Sigmoid colon (tissue), 6 donors: ENCODE measurements at regions not wholly inside any gene's neighbourhood (a gene's known extent, or its start where the extent isn't known, plus 50 kb on each side); places are given as distances from the start of the nearest gene placed in this dataset.

ENCODE experiments used
- DNase-seq: peaks from one replicate; pipeline ENCODE4 v3.0.0-alpha.2; 2019
- H3K27ac ChIP-seq, 4 donors: fragments of 200-600 bp; sonication (generic); one replicate each; pipeline ENCODE4 v1.5.1; 2016 to 2019; ENCODE audit warnings: mild to moderate bottlenecking in 1 of 4
- H3K27me3 ChIP-seq, 3 donors: fragments of 200-600 bp; sonication (generic); one replicate each; pipeline ENCODE4 v1.5.1; 2019; ENCODE audit warnings: mild to moderate bottlenecking in 1 of 3
- H3K36me3 ChIP-seq, 4 donors: fragments of 200-600 bp; sonication (generic); one replicate each; pipeline ENCODE4 v1.5.1; 2016 to 2019
- H3K4me1 ChIP-seq, 4 donors: fragments of 200-600 bp; sonication (generic); one replicate each; pipeline ENCODE4 v1.5.1; 2017 to 2019
- H3K4me3 ChIP-seq, 4 donors: fragments of 200-600 bp; sonication (generic); one replicate each; pipeline ENCODE4 v1.5.1; 2017 to 2019; ENCODE audit warnings: mild to moderate bottlenecking in 2 of 4, moderate library complexity in 1 of 4
- H3K9me3 ChIP-seq, 4 donors: fragments of 200-600 bp in 3 of 4; sonication (generic) in 3 of 4; one replicate each; pipeline versions ENCODE4 v1.5.1 to v1.6.1; 2013 to 2019
- EP300 ChIP-seq, 4 donors: sonication (generic); formaldehyde crosslinking; IDR thresholded peaks; one replicate each; pipeline ENCODE4 v1.6.1; 2017; ENCODE audit warnings: antibody characterized with exemption in 4 of 4
- POLR2A ChIP-seq, 2 donors: fragments of 450-650 bp; IDR thresholded peaks; one replicate each; pipeline ENCODE4 v1.6.1; 2016; ENCODE audit warnings: antibody characterized with exemption in 2 of 2, mild to moderate bottlenecking in 2 of 2, moderate library complexity in 2 of 2
- POLR2AphosphoS5 ChIP-seq, 4 donors: sonication (generic); formaldehyde crosslinking; IDR thresholded peaks; one replicate each; pipeline ENCODE4 v1.6.1; 2017; ENCODE audit warnings: antibody characterized with exemption in 4 of 4
- WGBS, 2 donors: extraction: QIAGEN DNeasy Blood & Tissue Kit; methylation state at CpG; one replicate each; pipeline ENCODE4 v1.1.7; 2013; 5-methylcytosine and 5-hydroxymethylcytosine counted together
- intact Hi-C: fragments of 100-400 bp; cut with DNase I; formaldehyde crosslinking; loops from one replicate; pipeline ENCODE4 v1.15.1; 2023
- TF ChIP-seq, protein P1 (sequence below), 4 experiments: fragments of 450-650 bp in 3 of 4; fragments of 200-600 bp in 1 of 4; IDR thresholded peaks; one replicate each; pipeline ENCODE4 v1.5.1; 2016 to 2019; ENCODE audit warnings: antibody characterized with exemption in 4 of 4, mild to moderate bottlenecking in 3 of 4, moderate library complexity in 2 of 4
- donor health status: healthy with polysubstance abuse.
- donor health status: healthy.

DNA sequence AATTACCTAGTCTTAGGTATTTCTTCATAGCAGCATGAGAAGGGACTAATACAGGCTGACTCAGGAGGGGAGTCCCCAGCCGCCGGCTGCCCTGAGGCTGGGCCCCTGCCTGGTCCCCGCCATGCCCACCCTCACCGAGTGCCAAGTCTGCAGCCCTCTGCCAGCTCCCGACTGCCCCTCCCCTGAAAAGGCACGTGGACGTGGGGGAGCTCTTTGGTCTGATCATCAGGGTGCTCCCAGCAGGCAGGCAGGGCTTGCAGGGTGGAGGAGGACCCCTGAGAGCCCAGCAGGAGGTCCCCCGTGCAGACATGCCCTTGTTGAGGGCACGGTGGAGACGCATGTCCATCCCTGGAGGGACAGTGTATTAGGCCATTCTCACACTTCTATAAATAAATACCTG is 110.9 kb downstream of the UNCX start:
- H3K27me3 ChIP-seq: peaks cover 0 to 59% (median 29%) of the 10 kb centered on the region in 3 donors
- H3K27ac ChIP-seq: no peak overlapping the region
- DNase-seq: peak; percentile 42
- no peaks in the 10 kb centered on the region for H3K9me3 ChIP-seq
- no peak overlapping the region for H3K4me3 ChIP-seq
- H3K36me3 ChIP-seq: no peaks in the 10 kb centered on the region
- TF ChIP-seq EP300 (IDR thresholded peaks at IDR 0.05): no peak
- TF ChIP-seq POLR2AphosphoS5 (IDR thresholded peaks at IDR 0.05): no peak
- TF ChIP-seq, protein P1, sequence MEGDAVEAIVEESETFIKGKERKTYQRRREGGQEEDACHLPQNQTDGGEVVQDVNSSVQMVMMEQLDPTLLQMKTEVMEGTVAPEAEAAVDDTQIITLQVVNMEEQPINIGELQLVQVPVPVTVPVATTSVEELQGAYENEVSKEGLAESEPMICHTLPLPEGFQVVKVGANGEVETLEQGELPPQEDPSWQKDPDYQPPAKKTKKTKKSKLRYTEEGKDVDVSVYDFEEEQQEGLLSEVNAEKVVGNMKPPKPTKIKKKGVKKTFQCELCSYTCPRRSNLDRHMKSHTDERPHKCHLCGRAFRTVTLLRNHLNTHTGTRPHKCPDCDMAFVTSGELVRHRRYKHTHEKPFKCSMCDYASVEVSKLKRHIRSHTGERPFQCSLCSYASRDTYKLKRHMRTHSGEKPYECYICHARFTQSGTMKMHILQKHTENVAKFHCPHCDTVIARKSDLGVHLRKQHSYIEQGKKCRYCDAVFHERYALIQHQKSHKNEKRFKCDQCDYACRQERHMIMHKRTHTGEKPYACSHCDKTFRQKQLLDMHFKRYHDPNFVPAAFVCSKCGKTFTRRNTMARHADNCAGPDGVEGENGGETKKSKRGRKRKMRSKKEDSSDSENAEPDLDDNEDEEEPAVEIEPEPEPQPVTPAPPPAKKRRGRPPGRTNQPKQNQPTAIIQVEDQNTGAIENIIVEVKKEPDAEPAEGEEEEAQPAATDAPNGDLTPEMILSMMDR (IDR thresholded peaks at IDR 0.05): no peak
- no peak for TF ChIP-seq POLR2A (IDR thresholded peaks at IDR 0.05)
- no peaks in the 10 kb centered on the region for H3K4me1 ChIP-seq
- intact Hi-C loops: no loop called here
- WGBS, 2 donors: 65 to 86% methylated on average over 10 of the region's 10 CpGs

DNA sequence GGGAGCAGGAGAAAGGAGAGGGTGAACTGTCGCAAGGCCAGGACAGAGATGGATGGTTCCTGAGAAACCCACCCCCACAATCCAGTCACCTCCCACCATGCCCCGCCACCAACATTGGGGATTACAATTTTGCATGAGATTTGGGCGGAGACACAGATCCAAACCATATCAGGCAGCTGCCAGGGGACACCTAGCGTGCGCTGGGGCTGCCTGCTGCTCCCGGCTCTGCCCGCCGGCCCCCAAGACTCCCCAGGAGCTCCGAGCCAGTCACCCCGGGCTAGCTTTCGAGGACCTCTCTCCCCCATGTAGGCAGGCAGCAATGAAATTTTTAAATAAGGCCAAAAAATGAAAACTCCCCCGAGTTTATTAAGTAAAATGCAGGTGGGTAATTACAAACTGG is 111.7 kb downstream of the UNCX start:
- 79 to 90% methylated on average over 12 of the region's 12 CpGs for WGBS, 2 donors
- no peaks in the 10 kb centered on the region for H3K9me3 ChIP-seq
- H3K27me3 ChIP-seq: peaks cover 0 to 65% (median 29%) of the 10 kb centered on the region in 3 donors
- intact Hi-C loops: no loop called here
- peak; percentile 43 for DNase-seq
- no peak overlapping the region for H3K27ac ChIP-seq
- H3K4me1 ChIP-seq: no peaks in the 10 kb centered on the region
- H3K4me3 ChIP-seq: no peak overlapping the region
- TF ChIP-seq POLR2A (IDR thresholded peaks at IDR 0.05) (no peak), EP300 (IDR thresholded peaks at IDR 0.05) (no peak), POLR2AphosphoS5 (IDR thresholded peaks at IDR 0.05) (no peak)
- TF ChIP-seq, protein P1 (IDR thresholded peaks at IDR 0.05): no peak
- no peaks in the 10 kb centered on the region for H3K36me3 ChIP-seq

DNA sequence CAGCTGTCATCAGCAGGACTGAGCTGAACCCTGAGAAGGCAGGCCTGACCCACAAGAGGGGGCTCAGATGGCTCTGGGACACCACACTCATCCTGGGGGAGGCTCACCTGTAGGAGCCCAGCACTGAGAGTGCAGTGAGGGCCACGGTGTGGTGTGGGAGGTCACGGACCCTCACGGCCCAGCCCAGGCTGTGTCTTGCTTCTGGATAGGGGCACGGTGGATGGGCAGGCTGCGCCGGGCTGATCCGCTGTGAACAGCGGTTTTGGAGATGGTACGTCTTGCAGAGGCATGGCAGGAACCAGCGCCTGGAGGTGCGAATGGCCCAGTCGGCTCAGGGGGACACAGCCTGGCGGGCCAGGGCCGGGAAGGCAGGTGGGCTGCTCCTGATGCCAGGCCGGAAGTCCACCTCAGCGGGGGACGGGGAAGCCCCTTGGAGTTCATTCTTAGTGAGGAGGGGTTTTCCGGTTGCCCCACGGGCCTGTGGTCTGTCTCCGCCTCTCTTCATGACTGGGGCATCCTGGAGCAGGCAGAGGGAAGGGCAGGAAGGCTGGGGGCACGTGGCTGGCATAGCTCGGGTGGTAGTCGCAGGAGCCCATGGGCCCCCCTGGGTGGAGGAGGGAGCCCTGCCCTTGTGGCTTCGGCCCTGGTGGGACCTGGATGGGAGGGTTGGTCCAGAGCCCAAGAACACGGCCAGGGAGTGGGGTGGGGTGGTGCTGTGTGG is 112.5 kb downstream of the UNCX start:
- peak; percentile 51 for DNase-seq
- H3K27me3 ChIP-seq: peaks cover 0 to 67% (median 29%) of the 10 kb centered on the region in 3 donors
- no peak overlapping the region for H3K4me3 ChIP-seq
- H3K4me1 ChIP-seq: no peaks in the 10 kb centered on the region
- no peak overlapping the region for H3K27ac ChIP-seq
- TF ChIP-seq EP300 (IDR thresholded peaks at IDR 0.05) (no peak), POLR2A (IDR thresholded peaks at IDR 0.05) (no peak), POLR2AphosphoS5 (IDR thresholded peaks at IDR 0.05) (no peak)
- TF ChIP-seq, protein P1 (IDR thresholded peaks at IDR 0.05): no peak
- intact Hi-C loops: no loop called here
- H3K9me3 ChIP-seq: no peaks in the 10 kb centered on the region
- H3K36me3 ChIP-seq: no peaks in the 10 kb centered on the region
- 83 to 85% methylated on average over 25 of the region's 25 CpGs for WGBS, 2 donors

DNA sequence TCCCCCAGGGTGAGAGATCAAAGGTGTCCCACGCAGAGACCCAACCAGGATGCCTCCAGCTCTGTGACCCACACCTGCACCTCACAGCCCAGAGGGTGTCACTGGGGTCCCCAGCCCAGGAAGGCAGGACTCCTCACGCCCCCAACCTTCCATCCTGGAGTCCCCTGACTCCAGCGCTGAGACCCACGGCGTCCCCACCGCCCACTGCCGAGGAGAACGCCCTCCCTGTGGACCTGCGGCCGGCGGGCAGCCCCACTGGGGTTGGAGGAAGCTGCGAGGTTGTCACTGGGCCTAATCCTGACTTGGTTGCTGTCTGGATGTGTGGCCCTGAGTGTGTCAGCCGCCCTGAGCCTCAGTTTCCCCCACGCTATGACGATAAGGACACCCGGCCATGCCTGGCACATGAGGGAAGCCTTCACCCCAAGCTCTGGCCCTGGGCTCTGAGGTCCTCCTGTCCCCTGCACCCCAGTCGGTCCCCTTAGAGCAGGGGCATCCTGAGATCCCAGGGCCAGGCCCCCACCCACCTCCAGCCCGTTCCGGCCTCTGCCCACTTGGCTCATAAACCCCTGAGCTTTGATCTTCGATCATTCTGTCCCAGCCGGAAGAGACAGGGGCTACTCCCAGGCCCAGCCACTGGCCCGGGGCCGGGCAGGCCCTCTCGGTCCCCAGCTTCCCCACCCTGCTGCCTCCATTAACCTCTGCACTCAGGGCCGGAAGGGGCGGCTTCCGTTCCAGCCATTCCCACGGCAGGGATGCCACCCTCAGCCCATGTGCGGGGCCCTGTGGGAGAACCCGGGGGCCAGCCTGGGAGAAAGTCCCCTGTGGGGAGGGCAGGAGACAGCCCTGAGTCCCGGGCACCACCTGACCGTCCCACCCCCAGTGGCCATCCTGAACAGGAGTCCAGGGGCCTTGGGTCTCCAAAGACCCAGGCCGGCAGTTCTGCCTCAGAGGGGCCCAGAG is 113.2 kb downstream of the MICALL2 start:
- no peak overlapping the region for H3K27ac ChIP-seq
- peak; percentile 47 for DNase-seq
- WGBS, 2 donors: 61 to 76% methylated on average over 33 of the region's 33 CpGs
- TF ChIP-seq, protein P1 (IDR thresholded peaks at IDR 0.05): no peak
- TF ChIP-seq POLR2AphosphoS5 (IDR thresholded peaks at IDR 0.05): no peak
- TF ChIP-seq EP300 (IDR thresholded peaks at IDR 0.05): no peak
- TF ChIP-seq POLR2A (IDR thresholded peaks at IDR 0.05): no peak
- no peaks in the 10 kb centered on the region for H3K36me3 ChIP-seq
- H3K4me3 ChIP-seq: no peak overlapping the region
- no peaks in the 10 kb centered on the region for H3K4me1 ChIP-seq
- no peaks in the 10 kb centered on the region for H3K9me3 ChIP-seq
- intact Hi-C loops: no loop called here
- H3K27me3 ChIP-seq: peaks cover 0 to 59% (median 20%) of the 10 kb centered on the region in 3 donors
